A673 (cell line): ENCODE measurements at regions not wholly inside any gene's neighbourhood (a gene's known extent, or its start where the extent isn't known, plus 50 kb on each side); places are given as distances from the start of the nearest gene placed in this dataset.

ENCODE experiments used
- CTCF ChIP-seq: fragments of 300-800, 200-600 bp; sonication (generic); conservative IDR thresholded peaks from 2 replicates; pipeline ENCODE4 v1.5.1; 2017; ENCODE audit warnings: low read depth, mild to moderate bottlenecking, antibody characterized with exemption, low read length, moderate library complexity, mixed read lengths
- EZH2 ChIP-seq: fragments of 200-600 bp; sonication (generic); IDR thresholded peaks from 2 replicates; pipeline ENCODE4 v1.6.1; 2017; ENCODE audit warnings: borderline replicate concordance, low read depth, mild to moderate bottlenecking, mixed read lengths, antibody characterized with exemption, low read length; ENCODE audit not compliant: poor library complexity, severe bottlenecking

GRCh38 chr4:128468123-128468989 is 180.7 kb upstream of the PGRMC2 start:
- TF ChIP-seq CTCF, result no peak
- TF ChIP-seq EZH2, result no peak
